H9 (cell line): ENCODE measurements at regions not wholly inside any gene's neighbourhood (a gene's known extent, or its start where the extent isn't known, plus 50 kb on each side); places are given as distances from the start of the nearest gene placed in this dataset.
"Not testable (repeated sequence)": the region's sequence is repeated elsewhere in the genome, so short reads cannot be mapped to it uniquely, and the experiment has no call there.

Experiments used
- DNase-seq: peaks from one replicate; pipeline ENCODE4 v3.0.0-alpha.2; 2017
- H2AFZ ChIP-seq: one replicate; pipeline ENCODE4 v1.6.1; 2013; ENCODE audit warnings: mild to moderate bottlenecking, low read length, control low read depth, moderate library complexity
- H2AK5ac ChIP-seq: 2 replicates; pipeline ENCODE4 v1.6.1; 2013; ENCODE audit warnings: low read length, control low read depth, mixed read lengths; ENCODE audit not compliant: insufficient read length
- H2BK120ac ChIP-seq: one replicate; pipeline ENCODE4 v1.6.1; 2013; ENCODE audit warnings: low read depth, mild to moderate bottlenecking, low read length, control low read depth, inconsistent platforms; ENCODE audit not compliant: poor library complexity, severe bottlenecking
- H2BK12ac ChIP-seq: 2 replicates; pipeline ENCODE4 v1.6.1; 2013; ENCODE audit warnings: low read length, control low read depth, mixed read lengths, low read depth; ENCODE audit not compliant: insufficient read length
- H2BK15ac ChIP-seq: 2 replicates; pipeline ENCODE4 v1.6.1; 2013; ENCODE audit warnings: low read depth, low read length, control low read depth
- H2BK20ac ChIP-seq: one replicate; pipeline ENCODE4 v1.6.1; 2013; ENCODE audit warnings: low read depth, mild to moderate bottlenecking, low read length, control low read depth, inconsistent platforms; ENCODE audit not compliant: poor library complexity, severe bottlenecking
- H2BK5ac ChIP-seq: 2 replicates; pipeline ENCODE4 v1.6.1; 2013; ENCODE audit warnings: low read length, control low read depth, mixed read lengths; ENCODE audit not compliant: insufficient read length
- H3K14ac ChIP-seq: 2 replicates; pipeline ENCODE4 v1.6.1; 2013; ENCODE audit warnings: low read length, control low read depth; ENCODE audit not compliant: insufficient read depth
- H3K18ac ChIP-seq: 2 replicates; pipeline ENCODE4 v1.6.1; 2013; ENCODE audit warnings: low read depth, mild to moderate bottlenecking, mixed read lengths, low read length, control low read depth; ENCODE audit not compliant: insufficient read length
- H3K23ac ChIP-seq: 2 replicates; pipeline ENCODE4 v1.6.1; 2013; ENCODE audit warnings: low read length, control low read depth, mixed read lengths, low read depth; ENCODE audit not compliant: insufficient read length
- H3K23me2 ChIP-seq: 2 replicates; pipeline ENCODE4 v1.6.1; 2013; ENCODE audit warnings: low read depth, mild to moderate bottlenecking, mixed read lengths, low read length, control low read depth; ENCODE audit not compliant: insufficient read length, poor library complexity, severe bottlenecking
- H3K27ac ChIP-seq: 2 replicates; pipeline ENCODE4 v1.5.1; 2013; ENCODE audit warnings: low read length, control low read depth, mixed read lengths, low read depth; ENCODE audit not compliant: insufficient read length
- H3K27me3 ChIP-seq: 2 replicates; pipeline ENCODE4 v1.6.1; 2013; ENCODE audit warnings: low read length, control low read depth, inconsistent platforms; ENCODE audit not compliant: insufficient read depth
- H3K4ac ChIP-seq: 2 replicates; pipeline ENCODE4 v1.6.1; 2013; ENCODE audit warnings: low read depth, mild to moderate bottlenecking, control low read depth, inconsistent platforms, low read length, moderate library complexity
- H3K4me1 ChIP-seq: 2 replicates; pipeline ENCODE4 v1.6.1; 2013; ENCODE audit warnings: low read length, control low read depth, inconsistent platforms; ENCODE audit not compliant: insufficient read depth
- H3K4me2 ChIP-seq: 2 replicates; pipeline ENCODE4 v1.6.1; 2013; ENCODE audit warnings: low read length, control low read depth, mixed read lengths; ENCODE audit not compliant: insufficient read length, insufficient read depth
- H3K56ac ChIP-seq: 2 replicates; pipeline ENCODE4 v1.6.1; 2013; ENCODE audit warnings: low read depth, mild to moderate bottlenecking, mixed read lengths, low read length, control low read depth; ENCODE audit not compliant: insufficient read length
- H3K79me1 ChIP-seq: 2 replicates; pipeline ENCODE4 v1.6.1; 2013; ENCODE audit warnings: low read depth, mild to moderate bottlenecking, moderate library complexity, low read length, control low read depth, inconsistent platforms; ENCODE audit not compliant: insufficient read depth, poor library complexity, severe bottlenecking
- H3K79me2 ChIP-seq: 2 replicates; pipeline ENCODE4 v1.6.1; 2013; ENCODE audit warnings: low read length, control low read depth, inconsistent platforms; ENCODE audit not compliant: insufficient read depth
- H3K9ac ChIP-seq: 2 replicates; pipeline ENCODE4 v1.6.1; 2013; ENCODE audit warnings: low read length, control low read depth, mixed read lengths; ENCODE audit not compliant: insufficient read length; ENCODE audit errors: extremely low read depth
- H3K9me3 ChIP-seq: one replicate; pipeline ENCODE4 v1.6.1; 2013; ENCODE audit warnings: low read depth, low read length, inconsistent platforms; ENCODE audit not compliant: control insufficient read depth
- H3T11ph ChIP-seq: one replicate; pipeline ENCODE4 v1.6.1; 2013; ENCODE audit warnings: mild to moderate bottlenecking, low read length, control low read depth, inconsistent platforms
- H4K20me1 ChIP-seq: one replicate; pipeline ENCODE4 v1.6.1; 2013; ENCODE audit not compliant: control insufficient read depth, insufficient read length, insufficient read depth
- H4K5ac ChIP-seq: 2 replicates; pipeline ENCODE4 v1.6.1; 2013; ENCODE audit warnings: low read depth, mild to moderate bottlenecking, mixed read lengths, low read length, control low read depth; ENCODE audit not compliant: insufficient read length
- H4K8ac ChIP-seq: replicated peaks from 2 replicates; pipeline ENCODE4 v1.6.1; 2013; ENCODE audit warnings: low read length, control low read depth, mixed read lengths, low read depth; ENCODE audit not compliant: insufficient read length
- H4K91ac ChIP-seq: 2 replicates; pipeline ENCODE4 v1.6.1; 2013; ENCODE audit warnings: low read depth, mild to moderate bottlenecking, moderate library complexity, mixed read lengths, low read length, control low read depth; ENCODE audit not compliant: insufficient read length
- H3K27ac Mint-ChIP-seq, 3 experiments: 2 replicates in 2 of 3; 3 replicates in 1 of 3; pipeline ENCODE4 v1.8.0; 2020 to 2021; ENCODE audit warnings: mixed read lengths in 3 of 3, mild to moderate bottlenecking in 1 of 3, moderate library complexity in 1 of 3
- H3K27me3 Mint-ChIP-seq: 2 replicates; pipeline ENCODE4 v1.8.0; 2021; ENCODE audit warnings: low read depth, mild to moderate bottlenecking, moderate library complexity, mixed read lengths
- H3K36me3 Mint-ChIP-seq, 3 experiments: 2 replicates in 2 of 3; 3 replicates in 1 of 3; pipeline ENCODE4 v1.8.0; 2020 to 2021; ENCODE audit warnings: low read depth in 3 of 3, mixed read lengths in 3 of 3; ENCODE audit not compliant: insufficient read depth in 1 of 3
- H3K4me1 Mint-ChIP-seq, 2 experiments: 2 replicates each; pipeline ENCODE4 v1.8.0; 2020; ENCODE audit warnings: mixed read lengths in 2 of 2
- H3K4me3 Mint-ChIP-seq, 2 experiments: 2 replicates in 1 of 2; 3 replicates in 1 of 2; pipeline ENCODE4 v1.8.0; 2020 to 2021; ENCODE audit warnings: mild to moderate bottlenecking in 2 of 2, mixed read lengths in 2 of 2, moderate library complexity in 1 of 2
- H3K9me3 Mint-ChIP-seq, 2 experiments: 2 replicates in 1 of 2; 3 replicates in 1 of 2; pipeline ENCODE4 v1.8.0; 2020; ENCODE audit warnings: mild to moderate bottlenecking in 2 of 2, mixed read lengths in 2 of 2, moderate library complexity in 1 of 2
- WGBS: extraction: QIAGEN DNeasy Blood & Tissue Kit; methylation state at CpG from one replicate; pipeline ENCODE4 v1.1.7; 2013; ENCODE audit warnings: missing lambda C conversion rate, low lambda C conversion rate, mixed read lengths; ENCODE audit not compliant: insufficient read length; ENCODE audit errors: extremely low coverage; 5-methylcytosine and 5-hydroxymethylcytosine counted together
- TF ChIP-seq, protein P1 (sequence below): fragments of 200-600 bp; sonication (generic); conservative IDR thresholded peaks from 3 replicates; pipeline ENCODE4 v1.8.0; 2021; ENCODE audit warnings: antibody characterized with exemption, mild to moderate bottlenecking

DNA sequence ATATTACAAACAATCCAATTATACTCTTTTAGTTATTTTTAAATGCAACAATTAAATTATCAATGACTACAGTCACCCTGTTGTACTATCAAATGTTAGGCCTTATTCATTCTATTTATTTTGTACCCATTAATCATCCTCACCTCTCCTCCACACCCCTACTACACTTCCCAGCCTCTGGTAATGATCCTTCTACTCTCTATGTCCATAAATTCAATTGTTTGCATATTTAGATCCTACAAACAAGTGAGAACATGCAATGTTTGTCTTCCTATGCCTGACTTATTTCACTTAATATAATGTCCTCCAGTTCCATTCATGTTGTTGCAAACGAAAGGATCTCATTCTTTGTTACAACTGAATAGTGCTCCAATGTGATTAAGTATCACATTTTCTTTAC, 1414.6 kb downstream of the SLITRK1 start:
- TF ChIP-seq, protein P1, sequence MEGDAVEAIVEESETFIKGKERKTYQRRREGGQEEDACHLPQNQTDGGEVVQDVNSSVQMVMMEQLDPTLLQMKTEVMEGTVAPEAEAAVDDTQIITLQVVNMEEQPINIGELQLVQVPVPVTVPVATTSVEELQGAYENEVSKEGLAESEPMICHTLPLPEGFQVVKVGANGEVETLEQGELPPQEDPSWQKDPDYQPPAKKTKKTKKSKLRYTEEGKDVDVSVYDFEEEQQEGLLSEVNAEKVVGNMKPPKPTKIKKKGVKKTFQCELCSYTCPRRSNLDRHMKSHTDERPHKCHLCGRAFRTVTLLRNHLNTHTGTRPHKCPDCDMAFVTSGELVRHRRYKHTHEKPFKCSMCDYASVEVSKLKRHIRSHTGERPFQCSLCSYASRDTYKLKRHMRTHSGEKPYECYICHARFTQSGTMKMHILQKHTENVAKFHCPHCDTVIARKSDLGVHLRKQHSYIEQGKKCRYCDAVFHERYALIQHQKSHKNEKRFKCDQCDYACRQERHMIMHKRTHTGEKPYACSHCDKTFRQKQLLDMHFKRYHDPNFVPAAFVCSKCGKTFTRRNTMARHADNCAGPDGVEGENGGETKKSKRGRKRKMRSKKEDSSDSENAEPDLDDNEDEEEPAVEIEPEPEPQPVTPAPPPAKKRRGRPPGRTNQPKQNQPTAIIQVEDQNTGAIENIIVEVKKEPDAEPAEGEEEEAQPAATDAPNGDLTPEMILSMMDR: no peak
- Mint-ChIP-seq H3K9me3 (no peaks in the 10 kb centered on the region), H3K27ac (no peak overlapping the region), H3K36me3 (no peaks in the 10 kb centered on the region), H3K4me3 (no peak overlapping the region), H3K27me3 (no peaks in the 10 kb centered on the region), H3K4me1 (no peaks in the 10 kb centered on the region)
- Histone ChIP-seq H4K20me1 (no peaks in the 10 kb centered on the region), H4K5ac (no peak overlapping the region), H3K27me3 (no peaks in the 10 kb centered on the region), H3K56ac (no peak overlapping the region), H3K79me1 (no peaks in the 10 kb centered on the region), H3K4me2 (no peak overlapping the region), H2BK120ac (no peak overlapping the region), H4K8ac (no peak overlapping the region), H3K79me2 (no peaks in the 10 kb centered on the region), H2AK5ac (no peak overlapping the region), H3T11ph (no peak overlapping the region), H3K23ac (no peak overlapping the region), H3K4ac (no peak overlapping the region), H3K27ac (no peak overlapping the region), H3K9me3 (no peaks in the 10 kb centered on the region), H2AFZ (no peak overlapping the region), H4K91ac (no peak overlapping the region), H2BK20ac (no peak overlapping the region), H2BK5ac (no peak overlapping the region), H2BK15ac (no peak overlapping the region), H3K4me1 (no peaks in the 10 kb centered on the region), H3K23me2 (no peaks in the 10 kb centered on the region), H3K18ac (no peak overlapping the region), H3K9ac (no peak overlapping the region), H2BK12ac (no peak overlapping the region), H3K14ac (no peak overlapping the region)
- no peak for DNase-seq
- no CpG with 5 or more reads among the region's 1 CpG for WGBS

DNA sequence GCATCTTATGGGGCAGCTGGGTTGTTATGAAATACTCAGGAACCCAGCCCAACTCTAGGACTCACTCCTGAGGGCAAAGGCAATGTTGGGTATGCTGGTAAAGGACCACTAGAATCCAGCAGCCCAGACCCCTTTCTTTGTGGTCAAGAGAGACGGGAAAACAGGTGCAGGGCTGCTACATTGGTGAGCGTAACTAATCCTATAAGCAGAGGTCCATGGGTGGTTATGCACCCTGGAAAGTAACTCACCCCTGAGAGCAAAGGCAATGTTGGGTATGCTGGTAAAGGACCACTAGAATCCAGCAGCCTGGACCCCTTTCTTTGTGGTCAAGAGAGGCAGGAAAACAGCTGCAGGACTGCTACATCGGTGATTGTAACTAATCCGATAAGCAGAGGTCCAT, 1422.7 kb downstream of the SLITRK1 start:
- H3K36me3 Mint-ChIP-seq, H3K23me2 ChIP-seq, H3K27ac ChIP-seq, H3K79me2 ChIP-seq, H2BK120ac ChIP-seq, H4K8ac ChIP-seq, H4K5ac ChIP-seq, H3K14ac ChIP-seq, DNase-seq, H3K9ac ChIP-seq, H3K27me3 ChIP-seq, H4K91ac ChIP-seq, H2AK5ac ChIP-seq, H4K20me1 ChIP-seq, H3K56ac ChIP-seq, H3K9me3 ChIP-seq, H3K27me3 Mint-ChIP-seq, H2BK12ac ChIP-seq, H2BK15ac ChIP-seq, H2BK5ac ChIP-seq, H3K4me2 ChIP-seq, H3K23ac ChIP-seq, H3K4me3 Mint-ChIP-seq, H3K9me3 Mint-ChIP-seq, H3K4me1 ChIP-seq, H2BK20ac ChIP-seq, H3K18ac ChIP-seq, H3K79me1 ChIP-seq, H3T11ph ChIP-seq, H2AFZ ChIP-seq, H3K4ac ChIP-seq: not testable (repeated sequence)
- peak overlapping the region in 1 of 3 experiments; percentile 48; a peak in 1 of 7 replicates for H3K27ac Mint-ChIP-seq
- no CpG with 5 or more reads among the region's 4 CpGs for WGBS
- H3K4me1 Mint-ChIP-seq: peaks cover 8 to 11% of the 10 kb centered on the region in 2 experiments
